ENCODE measurements at regions not wholly inside any gene's neighbourhood (a gene's known extent, or its start where the extent isn't known, plus 50 kb on each side); places are given as distances from the start of the nearest gene placed in this dataset.

DNA sequence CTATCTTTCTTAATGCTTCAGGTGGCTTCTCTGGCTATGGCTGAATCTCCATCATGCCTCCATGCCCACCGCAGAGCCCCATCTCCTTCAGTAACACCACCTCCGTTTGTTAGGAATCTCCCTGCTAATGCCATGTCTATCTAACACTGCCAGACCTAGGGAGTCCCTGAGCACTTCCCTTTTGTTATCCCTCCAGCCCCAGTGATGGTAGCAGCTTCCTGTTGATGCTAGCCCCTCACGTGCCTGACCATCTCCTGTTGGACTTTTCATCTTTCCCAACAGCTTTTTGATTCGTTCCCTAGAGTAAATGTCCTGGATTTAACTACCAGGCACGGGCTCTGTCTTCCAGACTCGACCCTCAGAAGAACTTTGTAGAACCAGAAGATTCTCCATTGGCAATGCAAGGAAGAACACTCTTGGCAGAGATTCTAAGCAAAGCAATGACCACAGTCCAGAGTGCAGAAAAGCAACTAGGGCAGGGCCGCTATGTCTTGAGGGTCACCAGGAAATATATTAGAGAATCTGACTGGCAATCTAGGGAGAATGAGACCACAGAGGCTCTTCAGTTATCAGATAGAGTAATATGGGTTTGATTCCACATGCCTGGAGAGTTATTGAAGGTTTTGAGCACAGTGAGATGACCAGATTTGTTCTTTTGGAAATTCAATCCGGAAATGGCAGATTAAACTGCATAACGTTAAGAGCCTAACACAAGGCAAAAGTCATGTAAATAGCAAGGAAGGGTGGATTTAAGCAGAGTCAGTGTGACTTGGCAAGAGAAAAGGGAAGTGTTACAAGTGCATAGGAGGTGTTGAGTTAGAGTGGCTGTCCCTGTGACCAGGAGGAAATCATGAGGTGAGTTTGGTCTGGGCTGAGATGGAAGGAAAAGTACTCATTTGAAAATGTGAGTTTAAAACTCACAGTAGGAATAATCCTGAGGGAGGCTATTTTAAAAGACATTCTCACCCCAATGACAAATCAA, 555.2 kb downstream of the ACTL7B start:
- no peaks in the 10 kb centered on the region for H3K79me2 ChIP-seq (ENCODE audit: insufficient read depth, low read length)
- H3K27ac Mint-ChIP-seq (ENCODE audit: unreplicated experiment), result no peak overlapping the region
- no peaks in the 10 kb centered on the region for H3K9me3 ChIP-seq (ENCODE audit: insufficient read depth, low read depth, low read length)
- no peak for DNase-seq (ENCODE audit: low read depth)
- peaks cover 7% of the 10 kb centered on the region for H3K9me3 Mint-ChIP-seq (ENCODE audit: unreplicated experiment)
- TF ChIP-seq EZH2 (IDR thresholded peaks at IDR 0.05; ENCODE audit: insufficient read depth, low read length), result no peak
- TF ChIP-seq, protein P1, sequence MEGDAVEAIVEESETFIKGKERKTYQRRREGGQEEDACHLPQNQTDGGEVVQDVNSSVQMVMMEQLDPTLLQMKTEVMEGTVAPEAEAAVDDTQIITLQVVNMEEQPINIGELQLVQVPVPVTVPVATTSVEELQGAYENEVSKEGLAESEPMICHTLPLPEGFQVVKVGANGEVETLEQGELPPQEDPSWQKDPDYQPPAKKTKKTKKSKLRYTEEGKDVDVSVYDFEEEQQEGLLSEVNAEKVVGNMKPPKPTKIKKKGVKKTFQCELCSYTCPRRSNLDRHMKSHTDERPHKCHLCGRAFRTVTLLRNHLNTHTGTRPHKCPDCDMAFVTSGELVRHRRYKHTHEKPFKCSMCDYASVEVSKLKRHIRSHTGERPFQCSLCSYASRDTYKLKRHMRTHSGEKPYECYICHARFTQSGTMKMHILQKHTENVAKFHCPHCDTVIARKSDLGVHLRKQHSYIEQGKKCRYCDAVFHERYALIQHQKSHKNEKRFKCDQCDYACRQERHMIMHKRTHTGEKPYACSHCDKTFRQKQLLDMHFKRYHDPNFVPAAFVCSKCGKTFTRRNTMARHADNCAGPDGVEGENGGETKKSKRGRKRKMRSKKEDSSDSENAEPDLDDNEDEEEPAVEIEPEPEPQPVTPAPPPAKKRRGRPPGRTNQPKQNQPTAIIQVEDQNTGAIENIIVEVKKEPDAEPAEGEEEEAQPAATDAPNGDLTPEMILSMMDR (IDR thresholded peaks at IDR 0.05; ENCODE audit: insufficient read depth, low read depth, low read length), result no peak
- peaks cover 13% of the 10 kb centered on the region for H3K27me3 Mint-ChIP-seq (ENCODE audit: low read depth, unreplicated experiment)
- no peaks in the 10 kb centered on the region for H3K36me3 Mint-ChIP-seq (ENCODE audit: low read depth, unreplicated experiment)
- no peak for FAIRE-seq
- H3K4me3 Mint-ChIP-seq (ENCODE audit: unreplicated experiment), result no peak overlapping the region
- no peak overlapping the region for H3K4me3 ChIP-seq (ENCODE audit: insufficient read depth, low read depth, low read length)
- H2AFZ ChIP-seq (ENCODE audit: low read depth, low read length), result no peak overlapping the region
- H3K36me3 ChIP-seq (ENCODE audit: insufficient read depth, low read length), result no peaks in the 10 kb centered on the region
- no peak overlapping the region for H3K4me2 ChIP-seq (ENCODE audit: low read length)
- H3K9ac ChIP-seq (ENCODE audit: low read length), result no peak overlapping the region
- no peaks in the 10 kb centered on the region for H4K20me1 ChIP-seq (ENCODE audit: insufficient read depth, low read length)
- no peak overlapping the region for H3K27ac ChIP-seq (ENCODE audit: low read depth, low read length)
- H3K4me1 ChIP-seq (ENCODE audit: insufficient read depth, low read length), result peaks cover 4% of the 10 kb centered on the region
- peaks cover 15% of the 10 kb centered on the region for H3K4me1 Mint-ChIP-seq (ENCODE audit: low read depth, unreplicated experiment)
- no peaks in the 10 kb centered on the region for H3K27me3 ChIP-seq (ENCODE audit: insufficient read depth, low read length)

DNA sequence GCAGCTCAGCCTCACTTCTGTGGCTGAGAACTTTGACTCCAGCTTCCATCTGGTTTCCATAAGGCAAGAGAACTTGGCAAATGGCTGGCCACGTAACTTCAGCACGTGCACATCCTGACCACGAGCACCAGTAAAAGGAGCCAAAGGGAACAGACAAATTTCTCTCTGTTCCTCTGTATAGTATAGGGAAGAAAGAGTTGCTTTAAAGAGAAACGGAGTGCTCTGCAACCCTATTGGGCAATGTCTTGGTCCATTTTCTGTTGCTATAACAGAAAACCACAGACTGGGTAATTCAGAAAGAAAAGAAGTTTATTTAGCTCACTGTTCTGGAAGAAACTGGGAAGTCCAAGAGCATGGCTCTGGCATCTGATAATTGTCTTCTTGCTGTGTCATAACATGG, 558.7 kb downstream of the ACTL7B start:
- Histone ChIP-seq H4K20me1 (ENCODE audit: insufficient read depth, low read length) (no peaks in the 10 kb centered on the region), H3K4me3 (ENCODE audit: insufficient read depth, low read depth, low read length) (no peak overlapping the region), H3K9ac (ENCODE audit: low read length) (no peak overlapping the region), H3K79me2 (ENCODE audit: insufficient read depth, low read length) (no peaks in the 10 kb centered on the region), H2AFZ (ENCODE audit: low read depth, low read length) (no peak overlapping the region), H3K9me3 (ENCODE audit: insufficient read depth, low read depth, low read length) (no peaks in the 10 kb centered on the region), H3K27me3 (ENCODE audit: insufficient read depth, low read length) (no peaks in the 10 kb centered on the region), H3K4me2 (ENCODE audit: low read length) (no peak overlapping the region), H3K27ac (ENCODE audit: low read depth, low read length) (no peak overlapping the region), H3K36me3 (ENCODE audit: insufficient read depth, low read length) (no peaks in the 10 kb centered on the region), H3K4me1 (ENCODE audit: insufficient read depth, low read length) (peaks cover 4% of the 10 kb centered on the region)
- TF ChIP-seq, protein P1 (IDR thresholded peaks at IDR 0.05; ENCODE audit: insufficient read depth, low read depth, low read length), result no peak
- no peak for TF ChIP-seq EZH2 (IDR thresholded peaks at IDR 0.05; ENCODE audit: insufficient read depth, low read length)
- Mint-ChIP-seq H3K27ac (ENCODE audit: unreplicated experiment) (peak overlapping the region; percentile 36), H3K4me1 (ENCODE audit: low read depth, unreplicated experiment) (peaks cover 22% of the 10 kb centered on the region), H3K9me3 (ENCODE audit: unreplicated experiment) (peaks cover 5% of the 10 kb centered on the region), H3K4me3 (ENCODE audit: unreplicated experiment) (no peak overlapping the region), H3K36me3 (ENCODE audit: low read depth, unreplicated experiment) (no peaks in the 10 kb centered on the region), H3K27me3 (ENCODE audit: low read depth, unreplicated experiment) (peaks cover 13% of the 10 kb centered on the region)
- FAIRE-seq (peak; percentile 90), DNase-seq (ENCODE audit: low read depth) (peak; percentile 73)

DNA sequence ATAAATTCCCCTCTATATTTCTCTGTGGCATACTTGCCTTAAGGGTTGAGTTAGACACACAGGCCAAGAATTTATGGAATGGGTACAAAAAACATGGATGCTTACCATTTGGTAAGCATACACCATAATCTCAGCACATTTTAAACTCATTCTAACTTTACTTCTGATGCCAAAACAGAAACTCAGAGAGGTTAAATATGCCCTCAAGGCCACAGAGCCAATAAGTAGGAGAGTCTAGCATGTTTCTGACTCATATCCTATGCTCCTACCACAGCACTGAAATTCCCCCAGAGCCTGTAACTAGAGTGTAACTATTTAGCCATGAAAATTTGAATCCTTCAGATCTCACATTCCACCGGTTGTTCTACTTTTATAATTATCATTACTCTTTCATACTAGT, 559.7 kb downstream of the ACTL7B start:
- no peak overlapping the region for H3K9ac ChIP-seq (ENCODE audit: low read length)
- no peaks in the 10 kb centered on the region for H4K20me1 ChIP-seq (ENCODE audit: insufficient read depth, low read length)
- Mint-ChIP-seq H3K9me3 (ENCODE audit: unreplicated experiment) (peaks cover 5% of the 10 kb centered on the region), H3K4me3 (ENCODE audit: unreplicated experiment) (no peak overlapping the region), H3K4me1 (ENCODE audit: low read depth, unreplicated experiment) (peaks cover 22% of the 10 kb centered on the region), H3K27me3 (ENCODE audit: low read depth, unreplicated experiment) (peaks cover 13% of the 10 kb centered on the region), H3K36me3 (ENCODE audit: low read depth, unreplicated experiment) (no peaks in the 10 kb centered on the region), H3K27ac (ENCODE audit: unreplicated experiment) (peak overlapping the region; percentile 20)
- H3K4me1 ChIP-seq (ENCODE audit: insufficient read depth, low read length), result peaks cover 4% of the 10 kb centered on the region
- no peaks in the 10 kb centered on the region for H3K79me2 ChIP-seq (ENCODE audit: insufficient read depth, low read length)
- TF ChIP-seq, protein P1 (IDR thresholded peaks at IDR 0.05; ENCODE audit: insufficient read depth, low read depth, low read length), result no peak
- TF ChIP-seq EZH2 (IDR thresholded peaks at IDR 0.05; ENCODE audit: insufficient read depth, low read length), result no peak
- no peaks in the 10 kb centered on the region for H3K9me3 ChIP-seq (ENCODE audit: insufficient read depth, low read depth, low read length)
- H3K27ac ChIP-seq (ENCODE audit: low read depth, low read length), result no peak overlapping the region
- no peaks in the 10 kb centered on the region for H3K36me3 ChIP-seq (ENCODE audit: insufficient read depth, low read length)
- FAIRE-seq (peak; percentile 93), DNase-seq (ENCODE audit: low read depth) (peak; percentile 73)
- H3K4me2 ChIP-seq (ENCODE audit: low read length), result peak overlapping the region; percentile 34
- H2AFZ ChIP-seq (ENCODE audit: low read depth, low read length), result no peak overlapping the region
- no peak overlapping the region for H3K4me3 ChIP-seq (ENCODE audit: insufficient read depth, low read depth, low read length)
- no peaks in the 10 kb centered on the region for H3K27me3 ChIP-seq (ENCODE audit: insufficient read depth, low read length)

Measured in astrocyte (in vitro differentiated cells and primary cell).